GM23338 (cell line): ENCODE measurements at regions not wholly inside any gene's neighbourhood (a gene's known extent, or its start where the extent isn't known, plus 50 kb on each side); places are given as distances from the start of the nearest gene placed in this dataset.

Experiments used
- ATAC-seq: fragments of 200-7000 bp; cut with Tn5 transposase; 3 replicates; pipeline ENCODE4 v1.9.1; 2020
- DNase-seq: peaks from one replicate; pipeline ENCODE4 v3.0.0-alpha.2; 2015; ENCODE audit warnings: low spot score
- H2AFZ ChIP-seq: fragments of 200-600 bp; sonication (generic); 2 replicates; pipeline ENCODE4 v1.8.0; 2016; ENCODE audit warnings: antibody characterized with exemption, mild to moderate bottlenecking, moderate library complexity
- H3F3A ChIP-seq: fragments of 200-600 bp; sonication (generic); replicated peaks from 2 replicates; pipeline ENCODE4 v1.8.0; 2017; ENCODE audit warnings: antibody characterized with exemption, mixed run types, low read depth
- H3K27ac ChIP-seq: fragments of 200-600 bp; sonication (generic); 2 replicates; pipeline ENCODE4 v1.6.1; 2016; ENCODE audit warnings: low read depth
- H3K27me3 ChIP-seq: fragments of 200-600 bp; sonication (generic); 2 replicates; pipeline ENCODE4 v1.8.0; 2016; ENCODE audit warnings: mild to moderate bottlenecking, mixed run types, moderate library complexity; ENCODE audit not compliant: insufficient read depth
- H3K36me3 ChIP-seq: fragments of 200-600 bp; sonication (generic); 2 replicates; pipeline ENCODE4 v1.8.0; 2016; ENCODE audit warnings: mild to moderate bottlenecking; ENCODE audit not compliant: insufficient read depth
- H3K4me1 ChIP-seq: fragments of 200-600 bp; sonication (generic); 2 replicates; pipeline ENCODE4 v1.8.0; 2016; ENCODE audit warnings: mild to moderate bottlenecking, moderate library complexity; ENCODE audit not compliant: insufficient read depth
- H3K4me2 ChIP-seq: fragments of 200-600 bp; sonication (generic); 2 replicates; pipeline ENCODE4 v1.7.1; 2017; ENCODE audit warnings: mixed run types
- H3K4me3 ChIP-seq: fragments of 200-600 bp; sonication (generic); 2 replicates; pipeline ENCODE4 v1.6.1; 2016; ENCODE audit warnings: mixed run types
- H3K79me2 ChIP-seq: fragments of 200-600 bp; sonication (generic); replicated peaks from 2 replicates; pipeline ENCODE4 v1.8.0; 2017; ENCODE audit warnings: mild to moderate bottlenecking; ENCODE audit not compliant: insufficient read depth
- H3K9me2 ChIP-seq: fragments of 200-600 bp; sonication (generic); 2 replicates; pipeline ENCODE4 v1.8.0; 2017; ENCODE audit not compliant: insufficient read depth
- H4K20me1 ChIP-seq: fragments of 200-600 bp; sonication (generic); replicated peaks from 2 replicates; pipeline ENCODE4 v1.8.0; 2017; ENCODE audit warnings: mild to moderate bottlenecking; ENCODE audit not compliant: insufficient read depth
- H3K27ac Mint-ChIP-seq: 2 replicates; pipeline ENCODE4 v1.8.0; 2020; ENCODE audit warnings: inconsistent platforms, mild to moderate bottlenecking, moderate library complexity, mixed read lengths
- H3K27me3 Mint-ChIP-seq: 3 replicates; pipeline ENCODE4 v1.8.0; 2022; ENCODE audit warnings: low read depth, mild to moderate bottlenecking, moderate library complexity, mixed read lengths, inconsistent platforms; ENCODE audit not compliant: insufficient read depth, poor library complexity
- H3K36me3 Mint-ChIP-seq: 3 replicates; pipeline ENCODE4 v1.8.0; 2021; ENCODE audit warnings: low read depth, mild to moderate bottlenecking, inconsistent platforms, moderate library complexity, mixed read lengths
- H3K4me1 Mint-ChIP-seq: 3 replicates; pipeline ENCODE4 v1.8.0; 2020; ENCODE audit warnings: mild to moderate bottlenecking, inconsistent platforms, mixed read lengths
- H3K4me3 Mint-ChIP-seq: 3 replicates; pipeline ENCODE4 v1.8.0; 2021; ENCODE audit warnings: moderate library complexity, mild to moderate bottlenecking, inconsistent platforms, mixed read lengths
- H3K9me3 Mint-ChIP-seq: 3 replicates; pipeline ENCODE4 v1.8.0; 2020; ENCODE audit warnings: moderate library complexity, mild to moderate bottlenecking, inconsistent platforms, mixed read lengths
- CREB1 ChIP-seq: fragments of 250-450 bp; sonication (Bioruptor Pico); IDR thresholded peaks from 2 replicates; pipeline ENCODE4 v1.5.0; 2020; ENCODE audit warnings: low read depth, mild to moderate bottlenecking, moderate library complexity
- EZH2 ChIP-seq: fragments of 200-600 bp; sonication (generic); IDR thresholded peaks from one replicate; pipeline ENCODE4 v1.8.0; 2017; ENCODE audit warnings: antibody characterized with exemption, mild to moderate bottlenecking, low read depth; ENCODE audit not compliant: unreplicated experiment
- EZH2phosphoT487 ChIP-seq: fragments of 200-600 bp; sonication (generic); IDR thresholded peaks from one replicate; pipeline ENCODE4 v1.8.1; 2018; ENCODE audit warnings: antibody characterized with exemption; ENCODE audit not compliant: unreplicated experiment
- JUNB ChIP-seq: IDR thresholded peaks from one replicate; pipeline ENCODE4 v1.6.1; 2016; ENCODE audit warnings: antibody characterized with exemption; ENCODE audit not compliant: unreplicated experiment
- NANOG ChIP-seq: IDR thresholded peaks from 2 replicates; pipeline ENCODE4 v1.6.1; 2016; ENCODE audit warnings: antibody characterized with exemption, borderline replicate concordance
- POLR2AphosphoS5 ChIP-seq: IDR thresholded peaks from 2 replicates; pipeline ENCODE4 v1.6.1; 2016; ENCODE audit warnings: antibody characterized with exemption, low read depth
- REST ChIP-seq: IDR thresholded peaks from one replicate; pipeline ENCODE4 v1.6.1; 2018; ENCODE audit warnings: antibody characterized with exemption; ENCODE audit not compliant: unreplicated experiment
- STAT1 ChIP-seq: IDR thresholded peaks from one replicate; pipeline ENCODE4 v1.6.1; 2016; ENCODE audit warnings: antibody characterized with exemption; ENCODE audit not compliant: unreplicated experiment
- ZNF114 ChIP-seq: fragments of 250-450 bp; sonication (Bioruptor Pico); IDR thresholded peaks from 2 replicates; pipeline ENCODE4 v1.5.0; 2020; ENCODE audit warnings: mild to moderate bottlenecking, moderate library complexity
- ZNF331 ChIP-seq: fragments of 250-450 bp; sonication (Bioruptor Pico); IDR thresholded peaks from 2 replicates; pipeline ENCODE4 v1.5.0; 2020; ENCODE audit warnings: low read depth, mild to moderate bottlenecking, moderate library complexity
- ZNF462 ChIP-seq: fragments of 250-450 bp; sonication (Bioruptor Pico); IDR thresholded peaks from 2 replicates; pipeline ENCODE4 v1.5.0; 2020; ENCODE audit warnings: mild to moderate bottlenecking, moderate library complexity
- TF ChIP-seq, protein P1 (sequence below): IDR thresholded peaks from 2 replicates; pipeline ENCODE4 v1.6.1; 2016; ENCODE audit warnings: antibody characterized with exemption
- TF ChIP-seq, protein P2 (sequence below), 2 experiments: fragments of 200-600 bp in 1 of 2; sonication (generic) in 1 of 2; conservative IDR thresholded peaks; 2 replicates each; pipeline versions ENCODE4 v1.5.1 to v1.6.1; 2016 to 2017; ENCODE audit warnings: antibody characterized with exemption in 2 of 2, low read depth in 2 of 2, mild to moderate bottlenecking in 2 of 2, moderate library complexity in 1 of 2

DNA sequence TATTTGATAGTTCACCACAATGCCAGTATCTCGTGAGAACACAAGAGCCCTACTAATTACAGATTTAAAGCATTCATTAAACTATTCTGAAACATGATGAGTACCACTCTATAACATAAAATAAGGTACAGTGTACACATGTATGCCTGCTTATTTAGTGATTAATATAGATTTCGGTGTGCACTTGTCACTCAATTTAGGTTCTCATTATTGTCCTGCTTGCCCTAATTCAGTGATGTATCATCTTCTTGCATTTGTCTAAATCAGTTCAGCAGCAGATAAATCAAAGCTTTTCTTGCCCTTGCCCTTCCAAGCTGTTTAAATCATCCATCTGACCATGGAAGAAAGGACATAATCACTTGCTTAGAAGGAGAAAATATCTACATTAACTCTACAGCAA is 359.7 kb downstream of the GXYLT1 start:
- Histone ChIP-seq H3K79me2 (no peaks in the 10 kb centered on the region), H3K36me3 (no peaks in the 10 kb centered on the region), H3K4me2 (no peak overlapping the region), H4K20me1 (no peaks in the 10 kb centered on the region), H3F3A (no peaks in the 10 kb centered on the region), H2AFZ (no peak overlapping the region), H3K4me1 (no peaks in the 10 kb centered on the region), H3K27ac (no peak overlapping the region), H3K4me3 (no peak overlapping the region), H3K27me3 (no peaks in the 10 kb centered on the region), H3K9me2 (no peaks in the 10 kb centered on the region)
- DNase-seq (no peak), ATAC-seq (no peak)
- Mint-ChIP-seq H3K36me3 (no peaks in the 10 kb centered on the region), H3K4me3 (no peak overlapping the region), H3K27me3 (no peaks in the 10 kb centered on the region), H3K4me1 (0 out of 3 replicates have a peak, but pooled peaks cover 2% of the 10 kb centered on the region), H3K27ac (no peak overlapping the region), H3K9me3 (no peaks in the 10 kb centered on the region)
- no peak for TF ChIP-seq EZH2phosphoT487
- TF ChIP-seq ZNF331 (CRISPR knock-in tag), result no peak
- no peak for TF ChIP-seq JUNB
- TF ChIP-seq POLR2AphosphoS5, result no peak
- TF ChIP-seq EZH2, result no peak
- TF ChIP-seq, protein P1, sequence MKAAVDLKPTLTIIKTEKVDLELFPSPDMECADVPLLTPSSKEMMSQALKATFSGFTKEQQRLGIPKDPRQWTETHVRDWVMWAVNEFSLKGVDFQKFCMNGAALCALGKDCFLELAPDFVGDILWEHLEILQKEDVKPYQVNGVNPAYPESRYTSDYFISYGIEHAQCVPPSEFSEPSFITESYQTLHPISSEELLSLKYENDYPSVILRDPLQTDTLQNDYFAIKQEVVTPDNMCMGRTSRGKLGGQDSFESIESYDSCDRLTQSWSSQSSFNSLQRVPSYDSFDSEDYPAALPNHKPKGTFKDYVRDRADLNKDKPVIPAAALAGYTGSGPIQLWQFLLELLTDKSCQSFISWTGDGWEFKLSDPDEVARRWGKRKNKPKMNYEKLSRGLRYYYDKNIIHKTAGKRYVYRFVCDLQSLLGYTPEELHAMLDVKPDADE, result no peak
- TF ChIP-seq NANOG, result no peak
- TF ChIP-seq ZNF114 (CRISPR knock-in tag), result no peak
- no peak for TF ChIP-seq STAT1
- TF ChIP-seq, protein P2, sequence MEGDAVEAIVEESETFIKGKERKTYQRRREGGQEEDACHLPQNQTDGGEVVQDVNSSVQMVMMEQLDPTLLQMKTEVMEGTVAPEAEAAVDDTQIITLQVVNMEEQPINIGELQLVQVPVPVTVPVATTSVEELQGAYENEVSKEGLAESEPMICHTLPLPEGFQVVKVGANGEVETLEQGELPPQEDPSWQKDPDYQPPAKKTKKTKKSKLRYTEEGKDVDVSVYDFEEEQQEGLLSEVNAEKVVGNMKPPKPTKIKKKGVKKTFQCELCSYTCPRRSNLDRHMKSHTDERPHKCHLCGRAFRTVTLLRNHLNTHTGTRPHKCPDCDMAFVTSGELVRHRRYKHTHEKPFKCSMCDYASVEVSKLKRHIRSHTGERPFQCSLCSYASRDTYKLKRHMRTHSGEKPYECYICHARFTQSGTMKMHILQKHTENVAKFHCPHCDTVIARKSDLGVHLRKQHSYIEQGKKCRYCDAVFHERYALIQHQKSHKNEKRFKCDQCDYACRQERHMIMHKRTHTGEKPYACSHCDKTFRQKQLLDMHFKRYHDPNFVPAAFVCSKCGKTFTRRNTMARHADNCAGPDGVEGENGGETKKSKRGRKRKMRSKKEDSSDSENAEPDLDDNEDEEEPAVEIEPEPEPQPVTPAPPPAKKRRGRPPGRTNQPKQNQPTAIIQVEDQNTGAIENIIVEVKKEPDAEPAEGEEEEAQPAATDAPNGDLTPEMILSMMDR (conservative IDR thresholded peaks at IDR 0.05; ENCODE audit: low read depth in 2 of 2), result no peak
- TF ChIP-seq CREB1 (CRISPR knock-in tag), result no peak
- no peak for TF ChIP-seq ZNF462 (CRISPR knock-in tag)
- TF ChIP-seq REST, result no peak
